HCT116 (cell line): ENCODE measurements at regions not wholly inside any gene's neighbourhood (a gene's known extent, or its start where the extent isn't known, plus 50 kb on each side); places are given as distances from the start of the nearest gene placed in this dataset.

Source experiments
- EZH2 ChIP-seq: fragments of 200-600 bp; sonication (generic); IDR thresholded peaks from 2 replicates; pipeline ENCODE4 v1.6.1; 2017; ENCODE audit warnings: antibody characterized with exemption, mixed run types
- EZH2phosphoT487 ChIP-seq: fragments of 200-600 bp; IDR thresholded peaks from 2 replicates; pipeline ENCODE4 v1.6.1; 2018; ENCODE audit warnings: antibody characterized with exemption, borderline replicate concordance
- JUND ChIP-seq: IDR thresholded peaks from 2 replicates; pipeline ENCODE4 v1.6.1; 2012
- POLR2A ChIP-seq: IDR thresholded peaks from 2 replicates; pipeline ENCODE4 v1.7.0; 2011; ENCODE audit warnings: borderline replicate concordance; ENCODE audit not compliant: insufficient read depth, insufficient read length; ENCODE audit errors: extremely low read depth
- SIN3A ChIP-seq: IDR thresholded peaks from 2 replicates; pipeline ENCODE4 v1.6.1; 2012; ENCODE audit warnings: low read depth
- TCF7L2 ChIP-seq: IDR thresholded peaks from 2 replicates; pipeline ENCODE4 v1.7.0; 2011; ENCODE audit warnings: borderline replicate concordance, inconsistent platforms; ENCODE audit not compliant: insufficient read depth, insufficient read length; ENCODE audit errors: extremely low read depth
- YY1 ChIP-seq: IDR thresholded peaks from 2 replicates; pipeline ENCODE4 v1.6.1; 2011; ENCODE audit warnings: low read length, low read depth, moderate library complexity, mild to moderate bottlenecking; ENCODE audit not compliant: insufficient replicate concordance; ENCODE audit errors: extremely low read depth
- TF ChIP-seq, protein P1 (sequence below), 3 experiments: fragments of 200-600 bp in 1 of 3; sonication (generic) in 1 of 3; IDR thresholded peaks in 2 of 3; conservative IDR thresholded peaks in 1 of 3; 2 replicates each; pipeline ENCODE4 v1.5.1; 2012 to 2017; ENCODE audit warnings: low read depth in 2 of 3, low read length in 2 of 3, antibody characterized with exemption in 1 of 3, borderline replicate concordance in 1 of 3, control low read depth in 1 of 3, mild to moderate bottlenecking in 1 of 3, mixed read lengths in 1 of 3, mixed run types in 1 of 3, moderate library complexity in 1 of 3; ENCODE audit not compliant: insufficient read depth in 1 of 3
- TF ChIP-seq, protein P2 (sequence below): IDR thresholded peaks from 2 replicates; pipeline ENCODE4 v1.6.1; 2012
- TF ChIP-seq, protein P3 (sequence below): IDR thresholded peaks from 2 replicates; pipeline ENCODE4 v1.6.1; 2012

DNA sequence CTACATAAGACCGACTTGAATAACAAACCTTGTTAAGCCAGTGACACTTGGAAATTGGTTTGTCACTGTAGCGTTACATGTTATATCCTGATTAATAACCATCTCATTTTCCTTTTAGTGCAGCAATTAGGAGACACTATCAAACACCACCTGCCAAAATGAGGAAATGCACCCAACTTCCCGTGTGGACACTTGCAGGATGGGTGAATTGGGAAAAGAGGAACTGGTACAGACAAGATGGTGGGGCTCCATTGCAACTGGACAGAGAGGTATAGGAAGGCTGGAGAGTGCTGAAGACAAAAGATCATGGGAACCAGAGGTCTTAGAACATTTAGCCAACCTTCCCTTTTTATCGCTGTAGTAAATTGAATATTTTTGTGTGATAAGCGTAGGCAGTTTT lies 816.3 kb upstream of the HS6ST1 start:
- TF ChIP-seq, protein P1, sequence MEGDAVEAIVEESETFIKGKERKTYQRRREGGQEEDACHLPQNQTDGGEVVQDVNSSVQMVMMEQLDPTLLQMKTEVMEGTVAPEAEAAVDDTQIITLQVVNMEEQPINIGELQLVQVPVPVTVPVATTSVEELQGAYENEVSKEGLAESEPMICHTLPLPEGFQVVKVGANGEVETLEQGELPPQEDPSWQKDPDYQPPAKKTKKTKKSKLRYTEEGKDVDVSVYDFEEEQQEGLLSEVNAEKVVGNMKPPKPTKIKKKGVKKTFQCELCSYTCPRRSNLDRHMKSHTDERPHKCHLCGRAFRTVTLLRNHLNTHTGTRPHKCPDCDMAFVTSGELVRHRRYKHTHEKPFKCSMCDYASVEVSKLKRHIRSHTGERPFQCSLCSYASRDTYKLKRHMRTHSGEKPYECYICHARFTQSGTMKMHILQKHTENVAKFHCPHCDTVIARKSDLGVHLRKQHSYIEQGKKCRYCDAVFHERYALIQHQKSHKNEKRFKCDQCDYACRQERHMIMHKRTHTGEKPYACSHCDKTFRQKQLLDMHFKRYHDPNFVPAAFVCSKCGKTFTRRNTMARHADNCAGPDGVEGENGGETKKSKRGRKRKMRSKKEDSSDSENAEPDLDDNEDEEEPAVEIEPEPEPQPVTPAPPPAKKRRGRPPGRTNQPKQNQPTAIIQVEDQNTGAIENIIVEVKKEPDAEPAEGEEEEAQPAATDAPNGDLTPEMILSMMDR (IDR thresholded peaks at IDR 0.05 in 2 of 3, conservative IDR thresholded peaks at IDR 0.05 in 1 of 3; ENCODE audit: borderline replicate concordance in 1 of 3, insufficient read depth in 1 of 3, low read depth in 2 of 3, low read length in 2 of 3): no peak
- TF ChIP-seq YY1: no peak
- TF ChIP-seq JUND: no peak
- TF ChIP-seq EZH2phosphoT487: no peak
- no peak for TF ChIP-seq SIN3A
- TF ChIP-seq, protein P2, sequence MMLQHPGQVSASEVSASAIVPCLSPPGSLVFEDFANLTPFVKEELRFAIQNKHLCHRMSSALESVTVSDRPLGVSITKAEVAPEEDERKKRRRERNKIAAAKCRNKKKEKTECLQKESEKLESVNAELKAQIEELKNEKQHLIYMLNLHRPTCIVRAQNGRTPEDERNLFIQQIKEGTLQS: no peak
- no peak for TF ChIP-seq TCF7L2
- TF ChIP-seq, protein P3, sequence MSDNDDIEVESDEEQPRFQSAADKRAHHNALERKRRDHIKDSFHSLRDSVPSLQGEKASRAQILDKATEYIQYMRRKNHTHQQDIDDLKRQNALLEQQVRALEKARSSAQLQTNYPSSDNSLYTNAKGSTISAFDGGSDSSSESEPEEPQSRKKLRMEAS: no peak
- TF ChIP-seq POLR2A: no peak
- TF ChIP-seq EZH2: no peak
